HEK293T (cell line): ENCODE measurements at regions not wholly inside any gene's neighbourhood (a gene's known extent, or its start where the extent isn't known, plus 50 kb on each side); places are given as distances from the start of the nearest gene placed in this dataset.

Source experiments
- CTCF ChIA-PET: fragments of 350-600 bp; formaldehyde crosslinking; extraction: SDS; loops from one replicate; lab custom pipeline; 2021; ENCODE audit warnings: antibody characterized with exemption, inconsistent platforms; lab: Yijun Ruan, JAX
- POLR2A ChIA-PET: fragments of 350-600 bp; formaldehyde crosslinking; extraction: SDS; loops from one replicate; lab custom pipeline; 2020; ENCODE audit warnings: antibody characterized with exemption, inconsistent platforms; lab: Yijun Ruan, JAX
- DNase-seq: peaks from one replicate; pipeline ENCODE4 v3.0.0; 2012; ENCODE audit warnings: mixed read lengths; ENCODE audit errors: extremely low spot score
- ARNT ChIP-seq: fragments of 450-650 bp; IDR thresholded peaks from 2 replicates; pipeline ENCODE4 v1.6.1; 2017; ENCODE audit warnings: mild to moderate bottlenecking
- BHLHE40 ChIP-seq: fragments of 450-650 bp; IDR thresholded peaks from 2 replicates; pipeline ENCODE4 v1.6.1; 2016; ENCODE audit warnings: mild to moderate bottlenecking, moderate library complexity, borderline replicate concordance
- CTBP1 ChIP-seq: fragments of 450-650 bp; IDR thresholded peaks from 2 replicates; pipeline ENCODE4 v1.6.1; 2016; ENCODE audit warnings: borderline replicate concordance
- ELF4 ChIP-seq: fragments of 450-650 bp; IDR thresholded peaks from 2 replicates; pipeline ENCODE4 v1.6.1; 2017; ENCODE audit warnings: antibody characterized with exemption
- FOXA1 ChIP-seq: fragments of 450-650 bp; IDR thresholded peaks from 2 replicates; pipeline ENCODE4 v1.6.1; 2016; ENCODE audit warnings: mild to moderate bottlenecking
- FOXK2 ChIP-seq: fragments of 450-650 bp; IDR thresholded peaks from 2 replicates; pipeline ENCODE4 v1.6.1; 2016; ENCODE audit warnings: mild to moderate bottlenecking
- FOXM1 ChIP-seq: fragments of 450-650 bp; IDR thresholded peaks from 2 replicates; pipeline ENCODE4 v1.6.1; 2017; ENCODE audit warnings: mild to moderate bottlenecking, borderline replicate concordance
- HDGF ChIP-seq: fragments of 450-650 bp; IDR thresholded peaks from 2 replicates; pipeline ENCODE4 v1.6.1; 2017; ENCODE audit warnings: antibody characterized with exemption, borderline replicate concordance
- L3MBTL2 ChIP-seq: fragments of 450-650 bp; conservative IDR thresholded peaks from 2 replicates; pipeline ENCODE4 v1.6.1; 2016; ENCODE audit warnings: mild to moderate bottlenecking
- LEF1 ChIP-seq: fragments of 450-650 bp; IDR thresholded peaks from 2 replicates; pipeline ENCODE4 v1.6.1; 2017; ENCODE audit warnings: mild to moderate bottlenecking, borderline replicate concordance
- NFRKB ChIP-seq: fragments of 450-650 bp; IDR thresholded peaks from 2 replicates; pipeline ENCODE4 v1.6.1; 2016; ENCODE audit warnings: mild to moderate bottlenecking, moderate library complexity
- PKNOX1 ChIP-seq: fragments of 450-650 bp; IDR thresholded peaks from 2 replicates; pipeline ENCODE4 v1.6.1; 2016
- SP1 ChIP-seq: fragments of 450-650 bp; IDR thresholded peaks from 2 replicates; pipeline ENCODE4 v1.6.1; 2017
- SUZ12 ChIP-seq: fragments of 450-650 bp; IDR thresholded peaks from 2 replicates; pipeline ENCODE4 v1.6.1; 2016; ENCODE audit warnings: mild to moderate bottlenecking
- TARDBP ChIP-seq: fragments of 450-650 bp; IDR thresholded peaks from 2 replicates; pipeline ENCODE4 v1.6.1; 2016
- ZNF384 ChIP-seq: fragments of 450-650 bp; IDR thresholded peaks from 2 replicates; pipeline ENCODE4 v1.6.1; 2016

GRCh38 chr3:25885544-25885943 is 95.7 kb downstream of the OXSM start:
- ChIA-PET POLR2A (no interaction called here), CTCF (no interaction called here)
- no peak for TF ChIP-seq BHLHE40
- no peak for TF ChIP-seq CTBP1
- TF ChIP-seq ZNF384, result no peak
- TF ChIP-seq HDGF, result no peak
- TF ChIP-seq SUZ12, result no peak
- no peak for TF ChIP-seq NFRKB
- no peak for TF ChIP-seq ARNT
- no peak for TF ChIP-seq LEF1
- no peak for TF ChIP-seq TARDBP
- TF ChIP-seq ELF4, result no peak
- no peak for TF ChIP-seq SP1
- TF ChIP-seq PKNOX1, result no peak
- DNase-seq, result no peak

GRCh38 chr3:25887907-25888306 is 98.0 kb downstream of the OXSM start:
- no peak for DNase-seq
- POLR2A ChIA-PET, result no interaction called here
- TF ChIP-seq TARDBP (no peak), L3MBTL2 (no peak), ELF4 (no peak), FOXM1 (no peak)
- CTCF ChIA-PET, result no interaction called here

GRCh38 chr3:25888892-25889524 is 99.1 kb downstream of the OXSM start:
- ChIA-PET CTCF (no interaction called here), POLR2A (no interaction called here)
- TF ChIP-seq HDGF (no peak), PKNOX1 (no peak), NFRKB (no peak), FOXK2 (no peak), FOXM1 (no peak), SP1 (no peak), SUZ12 (no peak), TARDBP (no peak), ARNT (no peak), ZNF384 (no peak), ELF4 (no peak), FOXA1 (no peak), CTBP1 (no peak)
- DNase-seq, result no peak

GRCh38 chr3:25889525-25889917 is 99.6 kb downstream of the OXSM start:
- no peak for TF ChIP-seq HDGF
- no peak for TF ChIP-seq PKNOX1
- no peak for TF ChIP-seq SP1
- TF ChIP-seq ARNT, result no peak
- TF ChIP-seq ZNF384, result no peak
- no peak for TF ChIP-seq CTBP1
- TF ChIP-seq SUZ12, result no peak
- no peak for TF ChIP-seq FOXA1
- no peak for TF ChIP-seq ELF4
- TF ChIP-seq BHLHE40, result no peak
- no peak for TF ChIP-seq FOXK2
- no peak for TF ChIP-seq FOXM1
- no peak for TF ChIP-seq LEF1
- no peak for TF ChIP-seq TARDBP
- TF ChIP-seq L3MBTL2, result no peak
- TF ChIP-seq NFRKB, result no peak
- POLR2A ChIA-PET, result no interaction called here
- DNase-seq, result no peak
- CTCF ChIA-PET, result no interaction called here

- ChIA-PET CTCF (no interaction called here), POLR2A (no interaction called here)
- no peak for DNase-seq
- no peak for TF ChIP-seq ELF4
- TF ChIP-seq TARDBP, result no peak
- no peak for TF ChIP-seq NFRKB
- no peak for TF ChIP-seq FOXM1
- no peak for TF ChIP-seq ZNF384
- no peak for TF ChIP-seq L3MBTL2
- no peak for TF ChIP-seq SUZ12
- TF ChIP-seq LEF1, result no peak
- no peak for TF ChIP-seq ARNT
- no peak for TF ChIP-seq FOXK2
- TF ChIP-seq HDGF, result no peak
- TF ChIP-seq BHLHE40, result no peak
- TF ChIP-seq FOXA1, result no peak
- TF ChIP-seq CTBP1, result no peak
- no peak for TF ChIP-seq PKNOX1
- TF ChIP-seq SP1, result no peak
Observed at GRCh38 chr3:25894101-25894500, 104.2 kb downstream of the OXSM start.

GRCh38 chr3:25895031-25895430 is 105.1 kb downstream of the OXSM start:
- DNase-seq, result no peak
- TF ChIP-seq ARNT (no peak), TARDBP (no peak), SP1 (no peak), LEF1 (no peak), ZNF384 (no peak), FOXK2 (no peak), PKNOX1 (no peak), CTBP1 (no peak)
- POLR2A ChIA-PET, result no interaction called here
- CTCF ChIA-PET, result no interaction called here
